ENCODE measurements at regions not wholly inside any gene's neighbourhood (a gene's known extent, or its start where the extent isn't known, plus 50 kb on each side); places are given as distances from the start of the nearest gene placed in this dataset.
"Not testable (repeated sequence)": the region's sequence is repeated elsewhere in the genome, so short reads cannot be mapped to it uniquely, and the experiment has no call there.

DNA sequence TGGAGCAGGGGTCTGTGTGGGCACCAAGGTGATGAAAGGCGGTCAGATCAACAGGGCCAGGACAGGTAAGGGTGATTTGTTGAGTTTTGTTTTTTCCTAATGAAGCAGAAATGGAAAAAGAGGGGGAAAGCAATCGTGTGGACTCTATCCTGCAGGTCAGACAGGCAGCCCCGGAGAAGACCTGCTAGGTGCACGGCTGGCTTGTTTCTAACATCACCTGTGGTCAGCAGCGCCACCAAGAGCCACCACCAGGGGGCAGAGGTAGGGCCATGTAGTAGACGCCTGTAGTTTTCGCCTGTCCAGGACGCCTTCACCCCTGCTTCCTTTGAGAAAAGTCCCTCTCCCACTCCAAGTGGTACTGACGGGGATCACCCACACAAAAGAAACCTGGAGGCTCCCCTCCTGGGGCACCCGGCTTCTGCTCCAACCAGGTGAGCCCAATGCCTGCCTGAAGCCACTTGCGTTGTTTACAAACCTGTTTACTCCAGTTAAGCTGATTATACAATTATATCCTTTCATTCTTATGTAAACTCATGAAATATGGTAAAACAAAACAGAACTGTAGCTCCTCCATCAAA is 54.2 kb upstream of the SEC14L1 start:
- intact Hi-C loops (cut with DNase I; ENCODE audit: low total_unique reads) (loop anchor here (2.0 kb wide), 1 partner anchor 162 kb away; no protein-coding TSS in a partner anchor), in situ Hi-C loops (cut with MboI; ENCODE audit: low pct_ligation_motif_present in 1 of 4, low pct_unique_long_range_greater_than_20kb in 1 of 4, low sequenced_read_pairs in 3 of 4) (loop anchor here (5.0 to 10.0 kb wide), 4 partner anchors 158 to 168 kb away; no protein-coding TSS in a partner anchor)
- WGBS, 2 donors (ENCODE audit: low coverage in 1 of 2), result 0 to 20% methylated on average over 4 to 11 of the region's 11 CpGs
- Histone ChIP-seq H3K36me3 (no peaks in the 10 kb centered on the region), H3K4me3 (no peak overlapping the region), H3K27me3 (peaks cover 3% of the 10 kb centered on the region), H3K9me3 (no peaks in the 10 kb centered on the region), H3K4me1 (peaks cover 7 to 33% (median 19%) of the 10 kb centered on the region in 4 donors), H3K27ac (no peak overlapping the region)
- no peak for TF ChIP-seq EP300 (IDR thresholded peaks at IDR 0.05; ENCODE audit: low read depth)
- TF ChIP-seq, protein P1, sequence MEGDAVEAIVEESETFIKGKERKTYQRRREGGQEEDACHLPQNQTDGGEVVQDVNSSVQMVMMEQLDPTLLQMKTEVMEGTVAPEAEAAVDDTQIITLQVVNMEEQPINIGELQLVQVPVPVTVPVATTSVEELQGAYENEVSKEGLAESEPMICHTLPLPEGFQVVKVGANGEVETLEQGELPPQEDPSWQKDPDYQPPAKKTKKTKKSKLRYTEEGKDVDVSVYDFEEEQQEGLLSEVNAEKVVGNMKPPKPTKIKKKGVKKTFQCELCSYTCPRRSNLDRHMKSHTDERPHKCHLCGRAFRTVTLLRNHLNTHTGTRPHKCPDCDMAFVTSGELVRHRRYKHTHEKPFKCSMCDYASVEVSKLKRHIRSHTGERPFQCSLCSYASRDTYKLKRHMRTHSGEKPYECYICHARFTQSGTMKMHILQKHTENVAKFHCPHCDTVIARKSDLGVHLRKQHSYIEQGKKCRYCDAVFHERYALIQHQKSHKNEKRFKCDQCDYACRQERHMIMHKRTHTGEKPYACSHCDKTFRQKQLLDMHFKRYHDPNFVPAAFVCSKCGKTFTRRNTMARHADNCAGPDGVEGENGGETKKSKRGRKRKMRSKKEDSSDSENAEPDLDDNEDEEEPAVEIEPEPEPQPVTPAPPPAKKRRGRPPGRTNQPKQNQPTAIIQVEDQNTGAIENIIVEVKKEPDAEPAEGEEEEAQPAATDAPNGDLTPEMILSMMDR (IDR thresholded peaks at IDR 0.05), result peak; percentile 86 to 96 (median 94)
- peak; percentile 92 for DNase-seq

DNA sequence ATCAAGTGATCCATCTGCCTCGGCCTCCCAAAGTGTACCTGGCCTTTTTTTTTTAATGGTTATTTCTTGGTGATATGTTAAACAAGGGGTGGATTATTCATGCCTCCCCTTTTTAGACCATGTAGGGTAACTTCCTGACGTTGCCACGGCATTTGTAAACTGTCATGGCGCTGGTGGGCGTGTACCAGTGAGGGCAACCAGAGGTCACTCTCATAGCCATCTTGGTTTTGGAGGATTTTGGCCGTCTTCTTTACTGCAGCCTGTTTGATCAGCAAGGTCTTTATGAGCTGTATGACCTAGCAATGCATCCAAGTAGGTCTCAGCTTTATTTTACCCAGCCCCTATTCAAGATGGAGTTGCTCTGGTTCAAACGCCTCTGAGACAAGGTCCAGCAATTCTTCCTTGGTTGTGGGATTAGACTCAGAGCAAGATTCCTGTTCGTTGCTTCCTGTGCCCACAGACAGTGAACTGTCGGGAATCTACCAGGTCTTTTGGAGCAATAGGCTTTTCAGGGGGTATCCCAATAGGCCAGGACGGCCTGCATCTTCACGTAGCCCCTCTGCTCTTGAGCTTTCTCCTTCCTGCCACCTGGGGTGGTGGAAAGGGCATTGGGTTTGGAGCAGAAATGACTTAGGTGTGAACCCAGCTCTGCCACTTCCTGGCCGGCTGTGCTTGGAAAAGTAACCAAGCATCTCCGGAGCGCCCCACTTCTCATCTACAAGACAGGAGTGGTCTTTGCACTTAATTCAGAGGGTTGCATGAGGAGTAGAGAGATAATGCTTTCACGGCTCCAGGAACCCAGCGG is 52.9 kb upstream of the SEC14L1 start:
- Histone ChIP-seq H3K9me3 (no peaks in the 10 kb centered on the region), H3K36me3 (no peaks in the 10 kb centered on the region), H3K27ac (peak overlapping the region; percentile 84 to 91 (median 90)), H3K4me3 (peak overlapping the region; percentile 58 to 94 (median 80)), H3K27me3 (peaks cover 3% of the 10 kb centered on the region), H3K4me1 (peaks cover 7 to 33% (median 19%) of the 10 kb centered on the region in 4 donors)
- in situ Hi-C loops (cut with MboI; ENCODE audit: low pct_ligation_motif_present in 1 of 4, low pct_unique_long_range_greater_than_20kb in 1 of 4, low sequenced_read_pairs in 3 of 4) (loop anchor here (5.0 to 10.0 kb wide), 4 partner anchors 157 to 167 kb away; no protein-coding TSS in a partner anchor), intact Hi-C loops (cut with DNase I; ENCODE audit: low total_unique reads) (loop anchor here (2.0 kb wide), 1 partner anchor 161 kb away; no protein-coding TSS in a partner anchor)
- no peak for DNase-seq
- TF ChIP-seq POLR2AphosphoS5 (IDR thresholded peaks at IDR 0.05), result no peak
- TF ChIP-seq, protein P1 (IDR thresholded peaks at IDR 0.05), result no peak
- WGBS, 2 donors (ENCODE audit: low coverage in 1 of 2), result 65 to 71% methylated on average over 1 to 16 of the region's 16 CpGs

DNA sequence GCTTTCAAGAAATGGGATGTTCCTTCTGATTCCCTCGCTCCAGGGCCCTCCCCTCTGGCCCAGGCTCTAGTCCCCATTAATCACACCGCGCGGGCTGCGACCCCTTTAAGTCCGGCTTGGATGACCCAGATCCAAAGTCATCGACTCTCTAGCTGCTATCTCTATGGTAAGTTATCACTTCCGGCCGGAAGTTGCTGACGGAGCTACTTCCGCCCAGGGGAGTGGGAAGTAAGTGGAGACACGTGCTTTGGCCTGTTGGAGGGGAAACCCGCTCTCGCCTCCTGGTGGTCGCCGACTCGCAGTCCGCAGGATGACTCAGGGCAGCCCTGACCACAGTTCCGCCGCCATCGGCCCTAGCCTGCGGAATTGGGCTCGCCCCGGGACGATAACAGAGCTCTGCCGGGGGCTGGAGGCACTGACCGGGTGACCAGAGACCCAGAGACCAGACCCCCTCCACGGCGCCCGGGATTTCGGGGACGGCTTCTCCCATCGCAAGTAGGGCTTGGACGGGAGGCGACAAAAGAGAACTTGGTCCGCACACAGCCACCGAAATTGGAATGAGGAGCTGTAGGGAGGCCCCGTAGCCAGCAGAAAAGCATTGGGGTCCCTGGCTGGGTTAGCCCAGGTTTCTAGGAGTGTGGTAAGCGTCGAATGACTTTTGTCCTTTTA is 52.2 kb upstream of the SEC14L1 start:
- H3K4me1 ChIP-seq, result peaks cover 7 to 33% (median 19%) of the 10 kb centered on the region in 4 donors
- peaks cover 0 to 4% (median 2%) of the 10 kb centered on the region in 4 donors for H3K36me3 ChIP-seq
- H3K9me3 ChIP-seq, result no peaks in the 10 kb centered on the region
- peak; percentile 92 for DNase-seq
- peak overlapping the region; percentile 58 to 94 (median 80) for H3K4me3 ChIP-seq
- intact Hi-C loops (cut with DNase I; ENCODE audit: low total_unique reads) (no loop called here), in situ Hi-C loops (cut with MboI; ENCODE audit: low pct_ligation_motif_present in 1 of 4, low pct_unique_long_range_greater_than_20kb in 1 of 4, low sequenced_read_pairs in 3 of 4) (loop anchor here (5.0 to 10.0 kb wide), 4 partner anchors 156 to 166 kb away; no protein-coding TSS in a partner anchor)
- peaks cover 3% of the 10 kb centered on the region for H3K27me3 ChIP-seq
- peak overlapping the region; percentile 84 to 91 (median 90) for H3K27ac ChIP-seq
- 1% methylated on average over 34 of the region's 40 CpGs; no CpG with 5 or more reads in 1 of the 2 donors for WGBS, 2 donors (ENCODE audit: low coverage in 1 of 2)
- TF ChIP-seq, protein P1 (IDR thresholded peaks at IDR 0.05), result peak; percentile 49 to 76 (median 63)
- peak; percentile 74 for TF ChIP-seq POLR2A (IDR thresholded peaks at IDR 0.05)
- peak; percentile 82 to 92 (median 90) for TF ChIP-seq POLR2AphosphoS5 (IDR thresholded peaks at IDR 0.05)
- TF ChIP-seq EP300 (IDR thresholded peaks at IDR 0.05; ENCODE audit: low read depth), result no peak

DNA sequence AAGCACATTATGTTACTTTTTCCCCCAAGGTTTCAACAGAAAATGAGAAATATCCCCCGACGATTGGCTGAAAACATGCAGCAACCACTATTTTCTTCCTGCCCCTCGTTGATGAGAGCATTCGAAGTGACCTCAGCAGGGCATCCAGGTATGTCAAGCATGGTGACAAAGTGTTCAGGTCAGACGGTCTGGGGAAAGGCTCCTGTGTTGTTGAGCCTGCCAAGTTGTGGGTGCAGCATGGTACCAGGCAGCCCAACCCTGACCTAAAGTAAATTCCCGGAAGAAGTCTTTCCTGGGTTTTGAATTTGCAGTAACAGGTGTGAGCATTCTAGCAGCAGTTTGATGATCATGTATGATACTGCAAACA is 51.7 kb upstream of the SEC14L1 start:
- no peak for TF ChIP-seq POLR2A (IDR thresholded peaks at IDR 0.05)
- no peak for TF ChIP-seq EP300 (IDR thresholded peaks at IDR 0.05; ENCODE audit: low read depth)
- TF ChIP-seq, protein P1 (IDR thresholded peaks at IDR 0.05), result no peak
- no peak for TF ChIP-seq POLR2AphosphoS5 (IDR thresholded peaks at IDR 0.05)
- peaks cover 7 to 33% (median 19%) of the 10 kb centered on the region in 4 donors for H3K4me1 ChIP-seq
- peak overlapping the region; percentile 58 to 94 (median 80) for H3K4me3 ChIP-seq
- no peaks in the 10 kb centered on the region for H3K27me3 ChIP-seq
- peaks cover 0 to 9% (median 4%) of the 10 kb centered on the region in 4 donors for H3K36me3 ChIP-seq
- in situ Hi-C loops (cut with MboI; ENCODE audit: low pct_ligation_motif_present in 1 of 4, low pct_unique_long_range_greater_than_20kb in 1 of 4, low sequenced_read_pairs in 3 of 4) (loop anchor here (5.0 to 10.0 kb wide), 4 partner anchors 156 to 166 kb away; no protein-coding TSS in a partner anchor), intact Hi-C loops (cut with DNase I; ENCODE audit: low total_unique reads) (no loop called here)
- 0% methylated on average over 6 of the region's 6 CpGs; no CpG with 5 or more reads in 1 of the 2 donors for WGBS, 2 donors (ENCODE audit: low coverage in 1 of 2)
- H3K9me3 ChIP-seq, result no peaks in the 10 kb centered on the region
- no peak for DNase-seq
- H3K27ac ChIP-seq, result peak overlapping the region; percentile 84 to 91 (median 90)

DNA sequence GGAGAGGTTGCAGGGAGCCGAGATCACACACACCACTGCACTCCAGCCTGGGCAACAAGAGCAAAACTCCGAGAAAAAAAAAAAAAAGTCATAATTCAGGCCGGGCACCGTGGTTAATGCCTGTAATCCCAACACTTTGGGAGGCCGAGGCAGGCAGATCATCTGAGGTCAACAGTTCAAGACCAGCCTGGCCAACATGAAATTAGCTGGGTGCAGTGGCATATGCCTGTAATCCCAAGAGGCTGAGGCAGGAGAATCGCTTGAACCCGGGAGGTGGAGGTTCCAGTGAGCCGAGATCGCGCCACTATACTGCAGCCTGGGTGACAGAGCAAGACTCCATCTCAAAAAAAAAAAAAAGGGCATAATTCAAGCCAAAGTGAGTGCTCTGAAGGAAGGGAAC is 50.8 kb upstream of the SEC14L1 start:
- Histone ChIP-seq H3K27ac (peak overlapping the region in 3 of 4 donors; percentile 90 to 91 (median 91)), H3K4me3 (peak overlapping the region in 1 of 4 donors; percentile 74), H3K4me1 (peaks cover 7 to 33% (median 19%) of the 10 kb centered on the region in 4 donors), H3K36me3 (peaks cover 0 to 16% (median 6%) of the 10 kb centered on the region in 4 donors)
- not testable (repeated sequence) for H3K9me3 ChIP-seq, DNase-seq, H3K27me3 ChIP-seq
- 83 to 95% methylated on average over 8 to 10 of the region's 10 CpGs for WGBS, 2 donors (ENCODE audit: low coverage in 1 of 2)
- intact Hi-C loops (cut with DNase I; ENCODE audit: low total_unique reads) (loop anchor here (5.0 kb wide), 1 partner anchor 52 kb away; the partner anchor contains the start of gene SEC14L1), in situ Hi-C loops (cut with MboI; ENCODE audit: low pct_ligation_motif_present in 1 of 4, low pct_unique_long_range_greater_than_20kb in 1 of 4, low sequenced_read_pairs in 3 of 4) (loop anchor here (5.0 to 10.0 kb wide), 4 partner anchors 155 to 165 kb away; no protein-coding TSS in a partner anchor)
